ENCODE measurements at regions not wholly inside any gene's neighbourhood (a gene's known extent, or its start where the extent isn't known, plus 50 kb on each side); places are given as distances from the start of the nearest gene placed in this dataset.

GRCh38 chr4:116847616-116848015, 237.8 kb downstream of the TRAM1L1 start:
- H3K27ac ChIP-seq: no peak overlapping the region
- TF ChIP-seq ZFX (IDR thresholded peaks at IDR 0.05; ENCODE audit: borderline replicate concordance): no peak
- no peak for TF ChIP-seq CTCF (IDR thresholded peaks at IDR 0.05)

DNA sequence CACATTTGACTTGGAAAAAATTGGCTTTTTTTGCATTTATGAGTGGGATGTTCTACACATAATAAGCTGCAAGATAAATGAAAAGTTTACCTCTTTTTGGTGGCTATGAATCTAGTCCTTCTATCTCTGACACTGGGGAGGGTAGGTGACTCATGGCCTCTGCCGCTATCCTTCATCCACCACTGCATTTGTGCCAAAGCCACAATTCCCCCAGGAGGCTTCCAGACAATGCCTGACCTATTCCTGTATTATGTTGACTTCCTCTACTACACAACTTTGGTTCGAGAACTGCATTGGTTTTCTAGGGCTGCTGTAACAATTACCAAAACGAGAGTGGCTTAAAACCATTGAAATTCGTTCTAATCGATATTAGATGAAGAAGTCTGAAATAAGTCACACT, 245.6 kb downstream of the TRAM1L1 start:
- TF ChIP-seq ZFX (IDR thresholded peaks at IDR 0.05; ENCODE audit: borderline replicate concordance): no peak
- TF ChIP-seq CTCF (IDR thresholded peaks at IDR 0.05): no peak
- no peak overlapping the region for H3K27ac ChIP-seq

GRCh38 chr4:116838609-116839008, 246.8 kb downstream of the TRAM1L1 start:
- TF ChIP-seq ZFX (IDR thresholded peaks at IDR 0.05; ENCODE audit: borderline replicate concordance) (no peak), CTCF (IDR thresholded peaks at IDR 0.05) (no peak)
- H3K27ac ChIP-seq: no peak overlapping the region

GRCh38 chr4:116829187-116829586, 256.2 kb downstream of the TRAM1L1 start:
- no peak overlapping the region for H3K27ac ChIP-seq
- no peak for TF ChIP-seq CTCF (IDR thresholded peaks at IDR 0.05)
- TF ChIP-seq ZFX (IDR thresholded peaks at IDR 0.05; ENCODE audit: borderline replicate concordance): no peak

DNA sequence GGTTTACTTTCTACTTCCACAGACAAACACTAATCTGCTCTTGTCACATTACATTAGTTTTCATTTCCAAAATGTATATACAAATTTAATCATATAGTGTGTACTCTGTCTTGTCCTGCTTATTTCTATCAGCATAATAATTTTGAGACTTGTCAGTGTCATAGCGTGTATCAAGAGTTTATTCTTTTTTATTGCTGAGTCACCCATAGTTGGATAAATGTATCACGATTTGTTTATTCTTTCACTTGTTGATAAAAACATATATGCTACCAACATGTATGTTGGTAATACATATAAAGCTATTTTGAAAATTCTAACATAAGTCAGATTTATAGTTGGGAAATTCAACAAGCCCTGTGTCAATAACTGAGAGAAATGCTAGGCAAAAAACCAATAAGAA, 261.2 kb downstream of the TRAM1L1 start:
- TF ChIP-seq ZFX (IDR thresholded peaks at IDR 0.05; ENCODE audit: borderline replicate concordance) (no peak), CTCF (IDR thresholded peaks at IDR 0.05) (no peak)
- no peak overlapping the region for H3K27ac ChIP-seq

DNA sequence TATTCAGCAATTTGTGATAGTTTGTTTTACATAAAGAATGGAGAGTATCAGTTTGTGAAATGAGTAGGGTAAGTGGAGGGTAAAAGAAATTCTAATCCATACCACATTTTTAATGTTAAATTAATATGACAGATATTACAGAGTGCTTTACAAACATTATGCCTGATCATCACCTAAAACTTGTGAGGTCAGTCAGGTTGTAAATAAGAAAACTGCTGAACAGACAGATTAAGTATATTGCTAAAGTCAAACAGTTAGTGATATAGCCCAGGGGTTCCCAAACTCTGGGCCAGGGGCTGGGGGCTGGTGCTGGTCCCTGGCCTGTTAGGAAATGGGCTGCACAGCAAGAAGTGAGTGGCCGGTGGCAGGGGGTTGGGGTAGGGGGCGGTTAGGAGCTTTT, 273.6 kb downstream of the TRAM1L1 start:
- TF ChIP-seq CTCF (IDR thresholded peaks at IDR 0.05) (no peak), ZFX (IDR thresholded peaks at IDR 0.05; ENCODE audit: borderline replicate concordance) (no peak)
- no peak overlapping the region for H3K27ac ChIP-seq

DNA sequence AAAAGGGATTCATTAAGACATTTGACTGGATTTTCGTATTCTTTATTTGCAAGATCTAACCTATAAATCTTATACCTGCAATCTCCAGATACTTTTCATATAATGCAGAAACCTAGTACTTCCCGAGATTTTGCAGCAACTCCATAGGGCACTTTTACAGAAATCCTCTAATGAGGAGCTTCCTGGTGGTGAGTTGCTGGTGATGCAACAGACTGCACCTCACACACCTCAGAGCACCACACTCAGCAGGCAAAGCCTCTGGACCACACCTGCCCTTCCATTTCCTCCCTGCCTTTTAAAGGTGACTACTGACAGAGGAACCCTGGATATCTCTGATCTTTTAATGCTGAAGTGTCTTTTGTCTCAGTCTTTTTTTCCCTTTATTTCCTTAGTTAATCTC, 289.4 kb downstream of the TRAM1L1 start:
- TF ChIP-seq ZFX (IDR thresholded peaks at IDR 0.05; ENCODE audit: borderline replicate concordance) (no peak), CTCF (IDR thresholded peaks at IDR 0.05) (no peak)

More for the DNA sequence above, 289.4 kb downstream of the TRAM1L1 start:
- H3K27ac ChIP-seq: no peak overlapping the region

All from 22Rv1 (cell line).